ENCODE measurements at regions not wholly inside any gene's neighbourhood (a gene's known extent, or its start where the extent isn't known, plus 50 kb on each side); places are given as distances from the start of the nearest gene placed in this dataset.
"Not testable (repeated sequence)": the region's sequence is repeated elsewhere in the genome, so short reads cannot be mapped to it uniquely, and the experiment has no call there.

DNA sequence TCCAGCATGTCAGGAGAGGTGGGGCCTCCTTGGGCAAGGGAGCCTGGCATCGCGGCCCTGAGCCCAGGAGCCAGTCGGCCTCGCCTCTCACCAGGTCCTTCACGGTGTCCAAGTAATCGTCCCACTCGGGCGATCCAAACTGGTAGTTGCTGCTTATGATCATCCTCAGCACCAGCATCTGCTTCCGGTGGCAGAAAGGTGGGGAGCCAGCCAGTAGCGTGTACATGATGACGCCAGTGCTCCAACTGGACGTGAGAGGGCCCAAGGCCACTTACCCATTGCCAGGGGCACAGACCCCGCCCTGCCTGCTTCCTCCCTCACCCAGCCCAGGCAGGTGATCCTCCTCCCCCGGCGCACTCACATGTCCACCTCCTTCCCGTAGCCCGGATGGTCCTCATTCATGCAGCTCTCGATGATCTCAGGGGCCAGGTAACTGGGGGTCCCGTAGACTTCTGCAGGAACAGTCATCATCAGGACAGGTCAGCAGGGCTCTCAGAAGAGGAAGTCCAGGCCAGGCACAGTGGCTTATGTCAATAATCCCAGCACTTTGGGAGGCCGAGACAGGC lies 214.7 kb downstream of the OR4C45 start:
- no peak for DNase-seq

GRCh38 chr11:50267851-50268250 lies 235.2 kb downstream of the OR4C45 start:
- DNase-seq, result no peak

- DNase-seq, result no peak
Observed at GRCh38 chr11:50275133-50275532, 242.5 kb downstream of the OR4C45 start.

DNA sequence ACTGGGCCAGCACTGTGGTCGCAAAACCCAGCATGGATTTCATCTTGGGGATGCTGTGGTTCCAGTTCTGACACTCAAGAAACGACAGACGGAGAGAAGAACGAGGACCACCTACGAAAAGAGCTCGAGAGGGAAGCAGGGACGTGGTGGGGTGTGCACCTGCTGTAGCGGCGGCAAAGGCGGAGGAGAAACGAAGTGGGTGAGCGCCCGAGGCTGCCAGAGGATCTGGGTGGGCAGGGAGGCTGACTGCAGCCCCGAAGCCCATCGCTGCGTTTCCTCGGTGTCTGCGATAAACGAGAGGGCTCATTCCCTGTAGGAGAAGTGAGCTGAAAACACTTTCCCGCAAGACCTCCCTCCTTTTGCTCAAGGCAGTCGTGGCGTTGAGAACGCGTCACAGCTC lies 246.1 kb downstream of the OR4C45 start:
- DNase-seq, result no peak

- DNase-seq, result peak; percentile 86
Observed at GRCh38 chr11:50298182-50298988, 265.7 kb downstream of the OR4C45 start.

DNA sequence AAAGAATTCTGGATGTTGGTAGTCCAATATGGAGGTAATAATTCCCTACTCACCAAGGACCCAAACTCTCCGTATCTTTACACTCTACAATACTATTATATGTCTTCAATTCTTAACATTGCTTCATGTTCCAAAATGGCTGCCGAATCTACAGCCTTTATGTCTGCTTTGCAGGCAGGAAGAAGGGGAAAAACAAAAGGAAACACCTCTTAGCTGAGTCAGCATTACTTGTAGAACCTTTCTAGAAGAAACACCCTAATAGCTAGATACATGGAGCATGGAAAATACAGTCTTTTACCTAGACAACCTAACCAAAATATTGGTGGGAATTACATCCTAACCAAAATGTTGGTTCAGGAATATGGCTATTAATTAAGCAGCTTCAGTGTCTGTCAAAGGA lies 298.0 kb downstream of the OR4C45 start:
- DNase-seq, result not testable (repeated sequence)

GRCh38 chr11:50333861-50334260 lies 301.2 kb downstream of the OR4C45 start:
- no peak for DNase-seq

DNA sequence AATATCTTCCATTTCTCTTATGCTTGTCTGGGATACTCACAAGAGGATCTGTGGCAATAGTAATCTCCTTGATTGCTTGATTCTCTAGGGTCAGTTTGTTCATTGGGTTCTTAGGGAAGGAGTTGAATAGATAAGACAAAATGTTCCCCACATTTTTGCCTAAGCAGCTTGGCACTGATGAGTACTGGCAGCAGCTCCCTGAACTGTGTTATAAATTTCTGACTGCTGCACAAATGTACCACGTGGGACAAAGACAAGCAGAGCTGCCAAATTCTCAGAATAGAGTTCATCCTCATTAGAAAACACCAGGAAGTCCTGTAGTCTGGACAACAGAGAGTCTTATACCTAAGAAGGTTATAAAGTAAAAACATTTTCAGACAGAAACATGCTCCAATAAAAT lies 304.8 kb downstream of the OR4C45 start:
- not testable (repeated sequence) for DNase-seq

- not testable (repeated sequence) for DNase-seq
Observed at GRCh38 chr11:50348018-50348417, 315.3 kb downstream of the OR4C45 start.

- no peak for DNase-seq
Observed at GRCh38 chr11:50379484-50379883, 346.8 kb downstream of the OR4C45 start.

- DNase-seq, result no peak
Observed at GRCh38 chr11:50394017-50394416, 361.3 kb downstream of the OR4C45 start.

- no peak for DNase-seq
Observed at GRCh38 chr11:50412832-50413231, 380.2 kb downstream of the OR4C45 start.

DNA sequence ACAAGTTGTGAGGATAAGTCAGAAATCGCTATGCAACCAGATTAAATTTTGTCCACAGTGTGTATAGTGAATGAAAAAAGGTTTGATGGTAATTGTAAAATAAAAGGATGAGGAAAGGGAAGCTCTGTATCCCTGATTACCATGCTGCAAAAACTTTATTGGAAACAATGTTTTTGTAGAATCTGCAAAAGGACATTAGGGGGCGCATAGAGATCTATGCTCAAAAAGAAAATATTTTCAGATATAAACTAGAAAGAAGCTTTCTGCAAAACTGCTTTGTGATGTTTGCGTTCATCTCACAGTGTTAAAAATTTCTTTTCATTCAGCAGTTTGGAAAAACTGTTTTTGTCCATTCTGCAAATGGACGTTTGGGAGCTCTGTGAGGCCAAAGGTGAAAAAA lies 390.5 kb downstream of the OR4C45 start:
- no peak for DNase-seq
